NOMO-1 (cell line): ENCODE measurements at regions not wholly inside any gene's neighbourhood (a gene's known extent, or its start where the extent isn't known, plus 50 kb on each side); places are given as distances from the start of the nearest gene placed in this dataset.

ENCODE experiments used
- DNase-seq, 2 experiments: peaks; one replicate each; lab custom pipeline; 2025; ENCODE audit not compliant: unreplicated experiment in 2 of 2; lab: John Stamatoyannopoulos, UW

GRCh38 chr12:77510985-77511384 lies 319.7 kb upstream of the NAV3 start:
- no peak for DNase-seq

- DNase-seq, result no peak
These were observed 326.2 kb upstream of the NAV3 start for GRCh38 chr12:77504466-77504865.

DNA sequence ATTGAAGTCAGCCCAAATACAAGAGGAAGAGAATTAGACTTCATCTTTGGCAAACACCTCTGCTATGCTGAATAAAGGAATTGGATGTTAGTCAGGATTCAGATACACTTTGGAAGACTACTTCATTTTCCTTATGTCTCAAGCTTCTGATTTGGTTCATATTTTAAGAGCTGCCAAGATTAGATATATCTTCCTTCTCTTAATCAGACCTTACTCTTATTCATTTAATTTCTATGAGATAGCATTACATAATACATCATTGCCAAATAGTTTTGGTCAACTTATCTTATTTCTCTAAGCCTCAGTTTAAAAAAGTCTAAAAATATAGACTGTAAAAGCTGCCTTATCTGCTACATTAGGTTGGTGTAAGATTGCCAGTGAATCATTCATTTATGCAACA lies 330.6 kb upstream of the NAV3 start:
- no peak for DNase-seq

DNA sequence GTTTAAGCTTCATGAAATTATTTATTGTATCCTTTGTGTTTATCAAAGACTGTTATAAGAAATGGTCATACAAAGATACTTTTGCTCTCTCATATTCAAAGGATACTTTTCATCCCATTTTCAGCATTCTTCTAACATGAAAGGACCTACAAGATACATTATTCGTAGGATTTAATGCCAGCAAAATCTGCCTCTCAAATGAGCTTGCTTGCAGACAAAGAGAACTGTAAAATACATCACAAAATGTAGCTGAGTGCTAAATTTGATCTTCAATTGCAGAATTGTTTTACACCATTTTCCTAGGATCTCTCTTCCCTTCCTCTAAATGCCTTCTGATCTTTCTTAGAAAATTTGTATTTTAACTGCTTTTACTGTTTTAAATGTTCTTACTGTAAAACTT lies 333.0 kb upstream of the NAV3 start:
- no peak for DNase-seq

GRCh38 chr12:77496714-77497113 lies 334.0 kb upstream of the NAV3 start:
- no peak for DNase-seq

- DNase-seq, result no peak
These were observed 336.4 kb upstream of the NAV3 start for GRCh38 chr12:77494296-77494695.

GRCh38 chr12:77493302-77494168 lies 337.2 kb upstream of the NAV3 start:
- DNase-seq, result no peak

GRCh38 chr12:77492536-77492935 lies 338.2 kb upstream of the NAV3 start:
- no peak for DNase-seq

DNA sequence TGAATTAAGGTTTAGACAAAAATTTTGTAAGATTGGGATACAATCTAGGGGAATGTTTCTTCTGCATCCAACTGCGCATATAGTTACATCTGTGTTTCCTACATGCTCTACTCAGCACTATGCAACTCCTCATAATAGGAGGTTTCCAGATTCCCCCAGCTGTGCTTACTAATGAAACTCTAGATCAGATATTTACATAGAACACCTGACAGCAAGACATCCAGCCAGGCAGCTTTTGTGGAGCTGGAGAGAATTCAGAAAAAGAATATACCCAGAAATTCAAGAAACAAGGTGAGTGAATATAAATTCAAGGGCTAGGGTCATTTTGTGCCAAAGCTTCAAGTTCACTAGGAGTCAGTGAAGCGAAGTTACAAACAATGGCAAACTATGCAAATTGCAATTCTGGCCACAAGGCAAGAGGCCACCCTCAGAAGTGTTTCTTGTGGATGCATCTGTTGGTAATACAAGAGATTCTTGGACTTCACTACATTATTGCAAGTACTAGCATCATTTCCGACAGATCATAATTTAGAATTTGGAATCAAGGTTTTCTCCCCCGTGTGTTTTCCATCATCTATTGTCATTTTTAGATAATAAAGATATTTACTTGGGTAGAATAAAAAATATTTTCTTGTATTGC lies 341.2 kb upstream of the NAV3 start:
- no peak for DNase-seq

DNA sequence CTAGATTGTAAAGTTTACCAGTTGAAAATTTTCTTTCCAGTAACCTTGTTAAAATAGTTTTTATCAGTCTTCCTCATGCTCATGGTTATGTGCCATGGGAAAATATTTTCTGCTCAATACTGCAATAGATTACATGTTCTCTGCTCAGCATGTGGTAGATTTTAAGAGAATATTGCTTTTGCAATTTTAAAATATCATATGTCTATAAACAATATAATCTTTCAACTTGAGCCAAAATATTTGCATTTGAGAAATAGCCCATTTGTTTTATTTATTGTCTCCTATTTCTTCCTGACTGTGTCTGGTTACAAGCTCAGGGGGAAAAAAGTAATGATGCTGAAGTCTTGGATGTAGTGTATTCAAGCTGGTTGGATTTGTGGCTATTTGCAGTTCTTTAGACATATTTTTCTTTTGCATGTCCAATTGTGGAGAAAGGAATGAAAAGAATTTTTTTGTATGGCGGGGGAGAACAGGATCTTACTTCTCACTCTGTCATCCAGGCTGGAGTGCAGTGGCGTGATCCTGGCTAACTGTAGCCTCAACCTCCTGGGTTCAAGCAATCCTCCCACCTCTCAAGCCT lies 342.6 kb upstream of the NAV3 start:
- DNase-seq, result no peak

DNA sequence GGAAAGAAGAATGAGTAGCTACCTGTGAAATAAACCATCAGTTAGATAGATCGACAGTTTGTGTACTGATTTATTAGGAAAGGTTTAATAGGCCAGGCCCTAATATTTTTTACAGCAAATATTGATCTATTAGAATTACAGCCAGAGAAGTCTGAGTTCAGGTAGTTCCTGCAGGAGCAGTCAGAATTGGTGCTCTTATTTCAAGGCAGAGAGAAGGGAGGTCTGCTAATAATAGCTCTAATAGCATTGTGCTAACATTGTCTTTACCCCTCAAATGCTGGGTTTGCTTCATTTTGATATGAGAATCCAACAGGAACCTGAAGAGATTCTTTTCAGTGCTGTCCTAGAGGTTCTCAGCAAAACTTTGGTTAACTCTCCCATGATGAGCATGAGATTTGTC lies 343.8 kb upstream of the NAV3 start:
- no peak for DNase-seq

DNA sequence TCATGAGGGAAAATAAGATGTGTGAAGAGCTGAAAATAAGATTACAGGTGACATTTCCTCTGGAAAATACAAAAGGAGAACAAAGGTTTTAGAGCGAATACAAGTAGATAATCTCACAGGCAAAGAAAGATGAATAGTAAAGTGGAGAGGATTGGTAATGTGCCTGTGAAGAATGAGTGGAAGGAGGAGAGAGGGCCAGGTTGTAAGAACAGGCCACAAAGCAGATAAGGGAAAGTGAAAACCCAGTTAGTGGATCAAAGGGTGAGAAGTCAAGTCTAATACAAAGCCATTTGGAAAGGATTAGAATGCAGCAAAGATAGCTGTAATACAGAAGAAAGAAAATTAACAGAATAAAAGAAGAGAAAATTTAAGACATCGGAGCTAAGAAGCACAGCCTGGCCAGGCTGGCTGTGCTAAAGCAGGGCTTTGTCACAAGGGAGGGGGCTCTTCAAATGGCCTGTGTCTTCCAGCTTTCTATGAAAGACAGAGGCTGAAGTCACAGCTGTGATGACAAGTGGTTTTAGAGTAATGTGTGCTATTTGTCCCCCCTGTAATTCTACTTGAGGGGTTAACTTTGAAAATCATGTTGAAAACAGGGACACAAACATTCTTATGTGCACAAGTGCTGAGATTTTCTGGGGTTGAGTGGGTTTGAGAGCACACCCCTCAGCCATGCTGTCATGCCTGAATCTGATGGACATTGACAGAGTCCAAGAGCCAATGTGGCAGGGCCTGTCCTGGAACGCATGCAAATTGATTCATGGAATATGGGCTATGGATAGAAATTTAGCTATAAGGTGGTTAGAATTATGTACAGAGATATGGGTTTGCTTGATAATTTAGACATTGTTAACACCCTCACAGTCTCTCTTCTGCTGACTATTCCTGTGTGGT lies 344.5 kb upstream of the NAV3 start:
- DNase-seq, result no peak

- no peak for DNase-seq
These were observed 349.0 kb upstream of the NAV3 start for GRCh38 chr12:77481687-77482086.

- no peak for DNase-seq
These were observed 352.7 kb upstream of the NAV3 start for GRCh38 chr12:77477907-77478533.

GRCh38 chr12:77471801-77472200 lies 358.9 kb upstream of the NAV3 start:
- no peak for DNase-seq

- DNase-seq, result no peak
These were observed 360.9 kb upstream of the NAV3 start for GRCh38 chr12:77469578-77470333.

DNA sequence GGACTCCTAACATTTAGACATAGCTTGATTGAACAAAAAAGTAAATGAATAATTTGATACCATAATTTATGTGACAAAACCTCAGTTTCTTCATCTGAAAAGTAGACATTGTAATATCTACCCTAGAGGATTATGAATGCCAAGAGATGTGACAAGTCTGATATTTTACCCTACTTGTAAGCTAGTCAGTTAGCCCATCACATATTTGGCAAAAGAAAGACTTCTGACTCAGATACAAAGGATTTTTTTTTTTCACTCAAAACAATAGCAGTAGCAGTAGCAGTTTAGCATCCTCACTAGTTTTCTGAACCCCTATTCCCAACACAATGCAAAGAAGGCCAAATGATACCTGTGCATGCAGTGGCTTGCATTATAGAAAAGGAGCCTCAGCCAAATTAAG lies 377.3 kb upstream of the E2F7 start:
- DNase-seq, result no peak

- DNase-seq, result no peak
These were observed 374.4 kb upstream of the E2F7 start for GRCh38 chr12:77439749-77440148.

DNA sequence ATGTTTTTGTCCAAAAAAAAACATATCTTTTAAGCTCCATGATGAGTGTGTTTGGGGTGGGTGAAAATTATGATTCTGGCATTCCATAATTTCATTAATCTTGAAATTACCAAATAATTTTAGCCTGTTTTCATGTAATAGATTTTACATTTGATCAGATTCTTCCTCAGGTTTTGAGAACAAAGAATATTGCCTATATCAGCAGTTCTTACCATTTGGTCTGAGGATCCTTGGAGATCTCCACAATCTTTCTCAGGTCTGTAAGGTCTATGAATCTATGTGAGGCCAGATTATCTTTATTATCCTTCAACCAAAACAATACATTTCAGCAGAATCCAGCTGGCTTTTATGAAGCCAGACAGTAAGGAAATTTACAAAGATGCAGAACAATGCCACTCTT lies 373.3 kb upstream of the E2F7 start:
- no peak for DNase-seq

DNA sequence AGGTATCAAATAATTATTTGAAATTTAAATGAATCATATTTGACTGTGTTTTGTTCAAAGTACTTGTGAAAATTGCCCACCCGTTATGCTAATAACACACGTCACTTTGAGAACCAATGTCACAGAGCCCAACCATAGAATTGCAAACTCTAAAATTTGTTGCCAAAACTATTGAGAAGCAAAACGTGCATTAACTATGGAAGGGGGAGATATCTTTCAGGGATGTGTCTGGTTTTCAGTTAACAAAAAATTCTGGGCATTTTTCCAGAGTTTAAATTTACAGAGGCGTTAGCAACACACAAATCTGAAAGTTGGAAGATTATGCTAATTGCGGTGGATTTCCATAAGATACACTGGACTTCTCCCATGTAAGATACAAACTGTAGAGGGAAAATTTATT lies 371.8 kb upstream of the E2F7 start:
- no peak for DNase-seq
